ENCODE measurements at regions not wholly inside any gene's neighbourhood (a gene's known extent, or its start where the extent isn't known, plus 50 kb on each side); places are given as distances from the start of the nearest gene placed in this dataset.

DNA sequence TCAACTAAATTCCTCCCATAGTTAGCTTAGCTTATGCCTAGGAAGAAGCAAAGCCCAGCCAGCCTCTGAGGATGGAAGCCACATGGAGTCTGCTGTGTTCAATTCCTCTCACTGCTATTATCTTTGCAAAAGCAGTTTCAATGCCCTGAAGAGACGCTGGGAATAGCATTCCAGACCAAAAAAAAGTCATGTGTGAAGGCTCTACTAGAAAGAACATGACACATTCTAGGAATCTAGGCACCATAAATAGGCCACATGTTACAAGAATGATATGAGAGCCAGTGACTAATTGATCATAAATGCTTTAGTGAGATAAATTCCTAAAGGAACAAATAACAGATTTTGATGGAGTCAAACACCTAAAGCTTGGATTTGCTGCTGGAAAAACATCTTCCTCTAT lies 800.8 kb downstream of the TUSC7 start:
- 75% methylated on average over 1 of the region's 1 CpG; no CpG with 5 or more reads in 1 of the 2 experiments for WGBS, 2 experiments (ENCODE audit: extremely low coverage in 1 of 2, insufficient coverage in 1 of 2, insufficient read length in 1 of 2, insufficient replicate concordance in 2 of 2, low coverage in 1 of 2, low lambda C conversion rate in 2 of 2, missing lambda C conversion rate in 1 of 2)
- Histone ChIP-seq H3K4me2 (ENCODE audit: insufficient read depth in 1 of 2, low read depth in 2 of 2, low read length in 2 of 2) (no peak overlapping the region), H3K18ac (ENCODE audit: extremely low read depth, low read length) (no peak overlapping the region), H3K4me1 (replicated peaks in 1 of 4; ENCODE audit: control insufficient read depth in 3 of 4, insufficient read depth in 4 of 4, low read length in 3 of 4) (no peaks in the 10 kb centered on the region), H3K23me2 (ENCODE audit: low read depth, low read length) (no peaks in the 10 kb centered on the region), H3K56ac (replicated peaks; ENCODE audit: insufficient read length, low read depth, low read length) (no peak overlapping the region), H2BK20ac (ENCODE audit: low read length) (no peak overlapping the region), H2BK12ac (ENCODE audit: low read depth, low read length) (no peak overlapping the region), H3K14ac (ENCODE audit: insufficient read length) (no peak overlapping the region), H4K20me1 (replicated peaks in 1 of 2; ENCODE audit: control insufficient read depth in 1 of 2, insufficient read depth in 2 of 2, low read length in 2 of 2) (no peaks in the 10 kb centered on the region), H4K5ac (ENCODE audit: insufficient read length, low read depth, low read length) (no peak overlapping the region), H3K27ac (ENCODE audit: low read depth, low read length) (no peak overlapping the region), H3K23ac (ENCODE audit: insufficient read length) (no peak overlapping the region), H2AK5ac (ENCODE audit: low read depth, low read length) (no peak overlapping the region), H3K4me3 (ENCODE audit: extremely low read depth in 1 of 4, insufficient read depth in 2 of 4, low read depth in 3 of 4, low read length in 4 of 4) (no peak overlapping the region), H2BK15ac (ENCODE audit: low read length) (no peak overlapping the region), H3K9me3 (ENCODE audit: insufficient read depth in 2 of 2, low read depth in 1 of 2, low read length in 1 of 2) (no peaks in the 10 kb centered on the region), H3K9ac (replicated peaks in 1 of 4; ENCODE audit: extremely low read depth in 1 of 4, low read depth in 3 of 4, low read length in 3 of 4) (no peak overlapping the region), H3K27me3 (replicated peaks in 1 of 4; ENCODE audit: control insufficient read depth in 3 of 4, extremely low read depth in 1 of 4, insufficient read depth in 3 of 4, low read length in 3 of 4) (no peaks in the 10 kb centered on the region), H3K79me1 (ENCODE audit: low read depth, low read length) (no peaks in the 10 kb centered on the region), H3K79me2 (ENCODE audit: control insufficient read depth in 1 of 2, insufficient read depth in 2 of 2, low read length in 2 of 2) (no peaks in the 10 kb centered on the region), H3K4ac (replicated peaks; ENCODE audit: insufficient read length, low read depth, low read length) (no peak overlapping the region), H4K8ac (ENCODE audit: extremely low read depth, insufficient read depth, low read length) (no peak overlapping the region), H2BK5ac (ENCODE audit: low read depth, low read length) (no peak overlapping the region), H2BK120ac (replicated peaks; ENCODE audit: low read depth, low read length) (no peak overlapping the region), H4K91ac (replicated peaks; ENCODE audit: insufficient read length, low read length) (no peak overlapping the region), H2AFZ (ENCODE audit: low read length) (no peak overlapping the region), H3K36me3 (ENCODE audit: control insufficient read depth in 2 of 4, insufficient read depth in 4 of 4, low read length in 3 of 4) (no peaks in the 10 kb centered on the region)
- CTCF ChIA-PET (ENCODE audit: partially characterized antibody), result no interaction called here
- FAIRE-seq, result no peak
- POLR2A ChIA-PET (ENCODE audit: partially characterized antibody), result no interaction called here
- no peak for DNase-seq (ENCODE audit: low read depth in 1 of 2, low spot score in 2 of 2)
- TF ChIP-seq NRF1 (IDR thresholded peaks at IDR 0.05; ENCODE audit: low read depth, low read length) (no peak), HDAC2 (IDR thresholded peaks at IDR 0.05; ENCODE audit: borderline replicate concordance in 1 of 2, low read depth in 2 of 2, low read length in 2 of 2) (no peak), ASH2L (IDR thresholded peaks at IDR 0.05; ENCODE audit: low read length) (no peak), RNF2 (IDR thresholded peaks at IDR 0.05; ENCODE audit: borderline replicate concordance, low read depth, low read length, missing control alignments, poor library complexity, severe bottlenecking) (no peak), KDM1A (IDR thresholded peaks at IDR 0.05; ENCODE audit: borderline replicate concordance, low read length) (no peak), SAP30 (IDR thresholded peaks at IDR 0.05; ENCODE audit: insufficient read depth, insufficient replicate concordance, low read length) (no peak), ZNF274 (IDR thresholded peaks at IDR 0.05; ENCODE audit: borderline replicate concordance, extremely low read depth, low read length) (no peak), KDM4A (IDR thresholded peaks at IDR 0.05; ENCODE audit: low read depth, low read length, severe bottlenecking) (no peak), FOSL1 (IDR thresholded peaks at IDR 0.05; ENCODE audit: insufficient read depth, low read depth, low read length) (no peak), CREB1 (IDR thresholded peaks at IDR 0.05) (no peak), RAD21 (IDR thresholded peaks at IDR 0.05 in 1 of 2, conservative IDR thresholded peaks at IDR 0.05 in 1 of 2; ENCODE audit: low read depth in 2 of 2, low read length in 2 of 2) (no peak), YY1 (IDR thresholded peaks at IDR 0.05; ENCODE audit: low read depth, low read length) (no peak), SIN3A (conservative IDR thresholded peaks at IDR 0.05 in 1 of 2, IDR thresholded peaks at IDR 0.05 in 1 of 2; ENCODE audit: low read depth in 1 of 2, low read length in 2 of 2) (no peak)
